AG04450 (cell line): ENCODE measurements at regions not wholly inside any gene's neighbourhood (a gene's known extent, or its start where the extent isn't known, plus 50 kb on each side); places are given as distances from the start of the nearest gene placed in this dataset.
"Not testable (repeated sequence)": the region's sequence is repeated elsewhere in the genome, so short reads cannot be mapped to it uniquely, and the experiment has no call there.

Source experiments
- CTCF ChIA-PET: fragments of 300-600, 350-600 bp; formaldehyde crosslinking; extraction: SDS; loops from one replicate; lab custom pipeline; 2022; ENCODE audit warnings: antibody characterized with exemption, inconsistent platforms; lab: Charles Lee
- POLR2A ChIA-PET: fragments of 350-600 bp; formaldehyde crosslinking; extraction: SDS; loops from one replicate; lab custom pipeline; 2021; ENCODE audit warnings: antibody characterized with exemption, inconsistent platforms; lab: Yijun Ruan, JAX
- DNase-seq: peaks from one replicate; pipeline ENCODE4 v3.0.0-alpha.2; 2011; ENCODE audit warnings: low read depth, low spot score
- H3K27ac ChIP-seq: one replicate; pipeline ENCODE4 v1.5.1; 2012; ENCODE audit warnings: low read depth, low read length, control low read depth
- H3K27me3 ChIP-seq: one replicate; pipeline ENCODE4 v1.6.0; 2012; ENCODE audit warnings: low read length; ENCODE audit not compliant: control insufficient read depth, insufficient read depth
- H3K4me3 ChIP-seq: 2 replicates; pipeline ENCODE4 v1.5.1; 2011; ENCODE audit warnings: mild to moderate bottlenecking, low read depth, low read length, control low read depth
- H3K9me3 ChIP-seq: 2 replicates; pipeline ENCODE4 v1.5.1; 2012; ENCODE audit warnings: low read length; ENCODE audit not compliant: control insufficient read depth, insufficient read depth
- TF ChIP-seq, protein P1 (sequence below): IDR thresholded peaks from 2 replicates; pipeline ENCODE4 v1.5.1; 2011; ENCODE audit warnings: low read depth, low read length, control low read depth, inconsistent platforms

DNA sequence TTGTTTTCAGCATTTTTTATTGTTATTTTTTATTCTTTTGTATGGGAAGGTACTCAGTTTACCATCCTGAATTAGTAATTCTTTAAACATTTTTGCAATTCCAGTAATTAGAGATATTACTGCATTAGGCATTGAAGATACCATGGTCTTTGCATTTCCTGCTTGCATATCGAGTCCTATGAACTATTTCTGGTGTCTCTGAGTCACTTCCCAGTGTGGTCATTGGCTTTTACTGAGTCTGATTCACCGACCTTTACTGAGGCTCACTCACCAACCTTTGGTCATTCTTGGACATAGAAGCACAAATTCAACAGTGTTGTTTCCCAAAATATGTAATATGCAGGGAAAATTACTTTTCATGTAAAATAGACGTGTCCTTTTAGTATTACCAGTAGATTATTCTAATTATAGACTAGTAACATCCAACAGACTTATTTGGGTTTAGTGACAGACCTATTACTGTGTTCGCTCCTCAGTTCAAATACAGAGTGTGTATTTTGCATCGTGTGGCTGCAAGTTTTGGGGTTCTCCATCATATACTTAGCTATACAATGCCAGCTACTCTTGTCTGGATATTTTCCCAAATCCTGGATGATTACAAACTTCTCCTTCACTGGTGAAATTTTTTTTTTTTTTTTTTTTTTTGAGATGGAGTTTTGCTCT is 180.7 kb upstream of the PRSS1 start:
- TF ChIP-seq, protein P1, sequence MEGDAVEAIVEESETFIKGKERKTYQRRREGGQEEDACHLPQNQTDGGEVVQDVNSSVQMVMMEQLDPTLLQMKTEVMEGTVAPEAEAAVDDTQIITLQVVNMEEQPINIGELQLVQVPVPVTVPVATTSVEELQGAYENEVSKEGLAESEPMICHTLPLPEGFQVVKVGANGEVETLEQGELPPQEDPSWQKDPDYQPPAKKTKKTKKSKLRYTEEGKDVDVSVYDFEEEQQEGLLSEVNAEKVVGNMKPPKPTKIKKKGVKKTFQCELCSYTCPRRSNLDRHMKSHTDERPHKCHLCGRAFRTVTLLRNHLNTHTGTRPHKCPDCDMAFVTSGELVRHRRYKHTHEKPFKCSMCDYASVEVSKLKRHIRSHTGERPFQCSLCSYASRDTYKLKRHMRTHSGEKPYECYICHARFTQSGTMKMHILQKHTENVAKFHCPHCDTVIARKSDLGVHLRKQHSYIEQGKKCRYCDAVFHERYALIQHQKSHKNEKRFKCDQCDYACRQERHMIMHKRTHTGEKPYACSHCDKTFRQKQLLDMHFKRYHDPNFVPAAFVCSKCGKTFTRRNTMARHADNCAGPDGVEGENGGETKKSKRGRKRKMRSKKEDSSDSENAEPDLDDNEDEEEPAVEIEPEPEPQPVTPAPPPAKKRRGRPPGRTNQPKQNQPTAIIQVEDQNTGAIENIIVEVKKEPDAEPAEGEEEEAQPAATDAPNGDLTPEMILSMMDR: no peak
- CTCF ChIA-PET: interaction anchor here (0.6 to 1.5 kb wide), 5 partner anchors 10 to 87 kb away, joined by 3 to 8 read pairs (median 7); no protein-coding TSS in a partner anchor
- no peak overlapping the region for H3K4me3 ChIP-seq
- peak overlapping the region; percentile 69 for H3K27ac ChIP-seq
- POLR2A ChIA-PET: interaction anchor here (0.7 kb wide), 1 partner anchor 13 kb away, joined by 4 read pairs; no protein-coding TSS in a partner anchor
- DNase-seq: peak; percentile 49
- no peaks in the 10 kb centered on the region; the same call in 1 of the 2 replicates for H3K9me3 ChIP-seq
- no peaks in the 10 kb centered on the region for H3K27me3 ChIP-seq

DNA sequence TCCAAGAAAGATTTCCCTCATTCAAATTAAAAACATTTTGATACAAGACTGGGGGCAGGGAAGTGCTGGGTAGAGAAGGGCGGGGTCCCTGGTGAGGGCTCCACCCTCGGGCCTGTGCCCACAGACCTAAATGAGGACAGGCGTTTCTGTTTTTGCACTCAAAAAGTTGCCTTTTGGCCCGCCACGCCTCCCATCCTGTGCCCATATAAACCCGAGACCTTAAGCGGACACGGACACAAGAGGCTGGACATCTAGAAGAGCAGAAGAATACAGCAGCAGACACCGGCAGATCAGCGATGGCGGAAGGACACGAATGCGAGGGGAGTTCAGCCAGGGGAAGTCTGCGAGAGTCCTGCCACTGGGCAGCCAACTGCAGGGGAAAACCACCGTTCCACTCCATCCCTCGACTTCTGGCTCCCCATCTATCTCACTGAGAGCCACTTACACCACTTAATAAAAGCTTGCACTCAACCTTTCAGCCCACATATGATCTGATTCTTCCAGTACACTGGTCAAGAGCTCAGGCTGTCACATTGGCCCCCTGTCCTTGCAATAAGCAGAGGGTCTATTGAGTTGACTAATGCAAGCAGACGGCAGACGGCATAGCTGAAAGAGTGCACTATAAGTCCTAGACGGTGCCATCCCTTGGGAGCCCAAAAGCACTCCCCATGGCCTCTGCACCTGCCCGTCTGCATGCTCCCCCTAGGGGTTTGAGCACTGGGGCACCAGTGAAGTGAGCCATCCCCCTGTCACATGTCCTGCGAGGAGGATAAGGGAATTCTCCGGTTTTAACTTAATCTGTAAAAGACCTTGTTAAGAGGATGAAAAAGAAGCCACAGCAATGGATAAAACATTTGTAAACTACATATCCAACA is 181.8 kb upstream of the PRSS1 start:
- Histone ChIP-seq H3K4me3 (no peak overlapping the region), H3K27me3 (no peaks in the 10 kb centered on the region), H3K9me3 (no peaks in the 10 kb centered on the region; the same call in 1 of the 2 replicates), H3K27ac (peak overlapping the region; percentile 39)
- no peak for DNase-seq
- ChIA-PET POLR2A (no interaction called here), CTCF (interaction anchor here (0.5 to 1.5 kb wide), 6 partner anchors 9 to 1335 kb away, joined by 3 to 8 read pairs (median 4); partner anchors contain the start of gene TCAF1)
- TF ChIP-seq, protein P1: no peak

DNA sequence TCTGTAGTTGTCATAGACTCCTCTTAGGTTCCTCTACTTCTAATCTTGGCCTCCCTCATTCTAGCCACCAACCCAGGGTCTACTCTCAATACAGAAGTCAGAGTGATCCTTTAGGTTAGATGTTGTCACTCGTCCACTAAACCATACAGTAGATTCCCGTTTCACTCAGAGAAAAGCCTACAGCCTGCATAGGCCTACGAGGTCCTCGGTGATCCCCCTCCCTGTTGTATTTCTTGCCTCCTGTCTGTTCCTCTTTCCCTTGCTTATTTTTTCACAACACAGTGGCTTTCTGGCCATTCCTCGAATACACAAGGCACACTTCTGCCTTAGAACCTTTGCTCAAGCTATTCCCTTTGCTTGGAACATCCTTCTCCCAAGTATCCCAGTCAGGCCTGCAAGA is 183.0 kb upstream of the PRSS1 start:
- ChIA-PET CTCF (interaction anchor here (1.2 to 1.5 kb wide), 2 partner anchors 8 to 31 kb away, joined by 4 to 6 read pairs; no protein-coding TSS in a partner anchor), POLR2A (no interaction called here)
- no peak for DNase-seq
- H3K27ac ChIP-seq: no peak overlapping the region
- no peak overlapping the region for H3K4me3 ChIP-seq
- H3K9me3 ChIP-seq: no peaks in the 10 kb centered on the region; the same call in none of the 2 replicates
- H3K27me3 ChIP-seq: no peaks in the 10 kb centered on the region
- TF ChIP-seq, protein P1: no peak

DNA sequence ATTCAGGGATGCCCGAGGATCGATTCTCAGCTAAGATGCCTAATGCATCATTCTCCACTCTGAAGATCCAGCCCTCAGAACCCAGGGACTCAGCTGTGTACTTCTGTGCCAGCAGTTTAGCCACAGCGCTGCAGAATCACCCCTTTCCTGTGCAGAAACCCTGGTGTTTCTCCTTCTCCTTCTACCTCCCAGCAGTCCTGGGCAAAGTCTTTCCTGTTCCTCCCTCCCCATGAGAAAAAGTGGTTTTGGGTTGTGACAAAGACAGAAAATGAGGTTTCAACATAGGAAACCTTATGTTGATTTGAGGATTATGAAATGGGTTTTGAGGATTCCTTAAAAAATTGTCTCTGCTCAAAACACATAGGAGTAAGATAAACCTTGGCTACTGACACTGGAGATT is 185.1 kb upstream of the PRSS1 start:
- H3K27me3 ChIP-seq, H3K4me3 ChIP-seq, POLR2A ChIA-PET, DNase-seq, CTCF ChIA-PET, H3K9me3 ChIP-seq: not testable (repeated sequence)
- H3K27ac ChIP-seq: peak overlapping the region; percentile 31

DNA sequence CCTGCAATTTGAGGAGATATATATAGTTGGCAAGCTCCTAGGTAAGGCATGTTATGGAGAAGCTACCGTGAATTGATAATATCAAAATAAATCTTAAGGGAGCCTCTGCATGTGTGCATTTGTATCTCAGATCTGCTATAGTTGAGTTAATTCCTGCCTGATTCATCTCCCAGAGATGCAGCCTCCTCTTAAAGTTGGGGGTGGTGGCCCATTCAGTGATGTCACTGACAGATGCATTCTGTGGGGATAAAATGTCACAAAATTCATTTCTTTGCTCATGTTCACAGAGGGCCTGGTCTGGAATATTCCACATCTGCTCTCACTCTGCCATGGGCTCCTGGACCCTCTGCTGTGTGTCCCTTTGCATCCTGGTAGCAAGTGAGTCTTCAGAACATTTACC is 185.8 kb upstream of the PRSS1 start:
- POLR2A ChIA-PET: no interaction called here
- CTCF ChIA-PET: interaction anchor here (0.7 to 2.1 kb wide), 6 partner anchors 9 to 220 kb away, joined by 3 to 11 read pairs (median 6); no protein-coding TSS in a partner anchor
- H3K27me3 ChIP-seq: no peaks in the 10 kb centered on the region
- H3K4me3 ChIP-seq: no peak overlapping the region
- H3K9me3 ChIP-seq: no peaks in the 10 kb centered on the region; the same call in none of the 2 replicates
- peak overlapping the region; percentile 61 for H3K27ac ChIP-seq
- DNase-seq: no peak
- TF ChIP-seq, protein P1: no peak
